Osteoblast (primary cell): ENCODE measurements at regions not wholly inside any gene's neighbourhood (a gene's known extent, or its start where the extent isn't known, plus 50 kb on each side); places are given as distances from the start of the nearest gene placed in this dataset.
"Not testable (repeated sequence)": the region's sequence is repeated elsewhere in the genome, so short reads cannot be mapped to it uniquely, and the experiment has no call there.

ENCODE experiments used
- DNase-seq: peaks from one replicate; pipeline ENCODE4 v3.0.0; 2011; ENCODE audit warnings: low spot score, mixed read lengths; ENCODE audit not compliant: insufficient read length; ENCODE audit errors: missing footprints
- H2AFZ ChIP-seq: 2 replicates; pipeline ENCODE4 v1.6.0; 2011; ENCODE audit warnings: mild to moderate bottlenecking, low read length
- H3K27ac ChIP-seq: 2 replicates; pipeline ENCODE4 v1.5.1; 2011; ENCODE audit warnings: mild to moderate bottlenecking, low read depth, low read length, moderate library complexity
- H3K27me3 ChIP-seq: 2 replicates; pipeline ENCODE4 v1.6.0; 2012; ENCODE audit warnings: mild to moderate bottlenecking, control low read depth, inconsistent platforms, low read length, moderate library complexity; ENCODE audit not compliant: insufficient read depth
- H3K36me3 ChIP-seq: 2 replicates; pipeline ENCODE4 v1.5.1; 2011; ENCODE audit warnings: mild to moderate bottlenecking, low read length, control low read depth, moderate library complexity; ENCODE audit not compliant: insufficient read depth
- H3K4me1 ChIP-seq: 2 replicates; pipeline ENCODE4 v1.5.1; 2011; ENCODE audit warnings: mild to moderate bottlenecking, low read length, control low read depth, moderate library complexity; ENCODE audit not compliant: insufficient read depth
- H3K4me2 ChIP-seq: 2 replicates; pipeline ENCODE4 v1.6.0; 2011; ENCODE audit warnings: mild to moderate bottlenecking, low read length; ENCODE audit not compliant: insufficient read depth
- H3K4me3 ChIP-seq: fragments of 200-600 bp; sonication (generic); 3 replicates; pipeline ENCODE4 v1.5.1; 2012; ENCODE audit warnings: mild to moderate bottlenecking, low read length, inconsistent platforms; ENCODE audit not compliant: insufficient read depth
- H3K79me2 ChIP-seq: 2 replicates; pipeline ENCODE4 v1.6.0; 2012; ENCODE audit warnings: mild to moderate bottlenecking, low read length, control low read depth, inconsistent platforms; ENCODE audit not compliant: insufficient read depth
- H3K9me3 ChIP-seq: 2 replicates; pipeline ENCODE4 v1.5.1; 2011; ENCODE audit warnings: low read depth, low read length, control low read depth
- H4K20me1 ChIP-seq: 2 replicates; pipeline ENCODE4 v1.6.0; 2012; ENCODE audit warnings: mild to moderate bottlenecking, low read length, control low read depth; ENCODE audit not compliant: insufficient read depth
- TF ChIP-seq, protein P1 (sequence below): IDR thresholded peaks from 2 replicates; pipeline ENCODE4 v1.5.1; 2011; ENCODE audit warnings: mild to moderate bottlenecking, low read depth, low read length, moderate library complexity; ENCODE audit errors: extremely low read depth

DNA sequence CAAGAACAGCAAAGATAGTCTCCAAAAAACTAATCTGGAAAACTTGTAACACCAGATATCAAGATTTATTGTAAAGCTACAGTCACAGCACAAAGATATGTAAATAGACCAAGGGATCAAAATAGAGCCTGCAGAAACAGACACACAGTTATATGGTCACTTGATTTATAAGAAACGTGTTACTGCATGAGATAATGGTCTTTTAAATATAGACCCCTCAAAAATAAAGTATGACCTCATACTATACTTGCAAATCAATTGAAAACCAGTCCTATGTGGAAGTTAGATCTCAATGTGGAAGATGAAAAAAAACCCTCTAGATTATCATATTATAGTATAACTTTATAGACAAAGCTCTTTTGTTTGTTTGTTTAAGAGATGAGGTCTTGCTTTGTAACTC is 247.3 kb upstream of the CNR1 start:
- Histone ChIP-seq H3K4me2 (no peak overlapping the region), H3K27me3 (no peaks in the 10 kb centered on the region), H3K79me2 (no peaks in the 10 kb centered on the region), H3K4me3 (no peak overlapping the region), H3K9me3 (no peaks in the 10 kb centered on the region), H3K4me1 (no peaks in the 10 kb centered on the region), H4K20me1 (no peaks in the 10 kb centered on the region), H3K36me3 (no peaks in the 10 kb centered on the region), H2AFZ (no peak overlapping the region), H3K27ac (no peak overlapping the region)
- TF ChIP-seq, protein P1, sequence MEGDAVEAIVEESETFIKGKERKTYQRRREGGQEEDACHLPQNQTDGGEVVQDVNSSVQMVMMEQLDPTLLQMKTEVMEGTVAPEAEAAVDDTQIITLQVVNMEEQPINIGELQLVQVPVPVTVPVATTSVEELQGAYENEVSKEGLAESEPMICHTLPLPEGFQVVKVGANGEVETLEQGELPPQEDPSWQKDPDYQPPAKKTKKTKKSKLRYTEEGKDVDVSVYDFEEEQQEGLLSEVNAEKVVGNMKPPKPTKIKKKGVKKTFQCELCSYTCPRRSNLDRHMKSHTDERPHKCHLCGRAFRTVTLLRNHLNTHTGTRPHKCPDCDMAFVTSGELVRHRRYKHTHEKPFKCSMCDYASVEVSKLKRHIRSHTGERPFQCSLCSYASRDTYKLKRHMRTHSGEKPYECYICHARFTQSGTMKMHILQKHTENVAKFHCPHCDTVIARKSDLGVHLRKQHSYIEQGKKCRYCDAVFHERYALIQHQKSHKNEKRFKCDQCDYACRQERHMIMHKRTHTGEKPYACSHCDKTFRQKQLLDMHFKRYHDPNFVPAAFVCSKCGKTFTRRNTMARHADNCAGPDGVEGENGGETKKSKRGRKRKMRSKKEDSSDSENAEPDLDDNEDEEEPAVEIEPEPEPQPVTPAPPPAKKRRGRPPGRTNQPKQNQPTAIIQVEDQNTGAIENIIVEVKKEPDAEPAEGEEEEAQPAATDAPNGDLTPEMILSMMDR, result no peak
- DNase-seq, result no peak

DNA sequence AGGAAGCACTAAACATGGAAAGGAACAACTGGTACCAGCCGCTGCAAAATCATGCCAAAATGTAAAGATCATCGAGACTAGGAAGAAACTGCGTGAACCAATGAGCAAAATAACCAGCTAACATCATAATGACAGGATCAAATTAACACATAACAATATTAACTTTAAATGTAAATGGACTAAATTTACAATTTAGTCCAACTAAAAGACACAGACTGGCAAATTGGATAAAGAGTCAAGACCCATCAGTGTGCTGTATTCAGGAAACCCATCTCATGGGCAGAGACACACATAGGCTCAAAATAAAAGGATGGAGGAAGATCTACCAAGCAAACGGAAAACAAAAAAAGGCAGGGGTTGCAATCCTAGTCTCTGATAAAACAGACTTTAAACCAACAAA is 242.2 kb upstream of the CNR1 start:
- H3K27ac ChIP-seq, DNase-seq, H3K4me2 ChIP-seq, H2AFZ ChIP-seq, H3K4me1 ChIP-seq, H3K79me2 ChIP-seq, H4K20me1 ChIP-seq, H3K36me3 ChIP-seq, H3K4me3 ChIP-seq, H3K9me3 ChIP-seq, H3K27me3 ChIP-seq: not testable (repeated sequence)

DNA sequence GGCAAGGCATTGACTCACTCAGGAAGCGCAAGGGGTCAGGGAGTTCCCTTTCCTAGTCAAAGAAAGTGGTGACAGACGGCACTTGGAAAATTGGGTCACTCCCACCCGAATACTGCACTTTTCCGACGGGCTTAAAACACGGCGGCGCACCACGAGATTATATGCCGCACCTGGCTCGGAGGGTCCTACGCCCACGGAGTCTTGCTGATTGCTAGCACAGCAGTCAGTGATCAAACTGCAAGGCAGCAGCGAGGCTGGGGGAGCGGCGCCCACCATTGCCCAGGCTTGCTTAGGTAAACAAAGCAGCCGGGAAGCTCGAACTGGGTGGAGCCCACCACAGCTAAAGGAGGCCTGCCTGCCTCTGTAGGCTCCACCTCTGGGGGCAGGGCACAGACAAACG is 240.5 kb upstream of the CNR1 start:
- not testable (repeated sequence) for H3K27ac ChIP-seq, H3K27me3 ChIP-seq, H3K4me3 ChIP-seq, H4K20me1 ChIP-seq, H3K79me2 ChIP-seq, H2AFZ ChIP-seq, H3K9me3 ChIP-seq, H3K4me1 ChIP-seq, H3K36me3 ChIP-seq, H3K4me2 ChIP-seq, DNase-seq

DNA sequence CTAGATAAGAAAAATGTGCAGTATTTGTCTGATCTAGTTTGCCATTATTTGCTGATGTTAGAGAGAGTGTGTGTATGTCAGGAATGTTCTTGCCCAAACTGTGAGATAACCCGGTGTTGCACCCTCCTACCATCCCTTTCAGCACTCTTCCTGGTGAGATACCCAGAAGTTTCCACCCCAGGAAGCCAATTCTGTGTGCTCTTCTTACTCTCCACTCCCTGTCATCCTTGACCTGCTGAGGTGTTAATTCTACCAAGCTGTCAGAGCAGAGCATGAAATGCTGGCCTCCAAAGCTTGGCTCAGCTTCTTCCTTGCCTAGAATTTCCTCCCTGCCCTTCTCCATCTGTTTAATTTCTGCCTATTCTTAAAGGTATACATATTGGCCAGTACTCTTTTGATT is 237.3 kb upstream of the CNR1 start:
- no peak for DNase-seq

DNA sequence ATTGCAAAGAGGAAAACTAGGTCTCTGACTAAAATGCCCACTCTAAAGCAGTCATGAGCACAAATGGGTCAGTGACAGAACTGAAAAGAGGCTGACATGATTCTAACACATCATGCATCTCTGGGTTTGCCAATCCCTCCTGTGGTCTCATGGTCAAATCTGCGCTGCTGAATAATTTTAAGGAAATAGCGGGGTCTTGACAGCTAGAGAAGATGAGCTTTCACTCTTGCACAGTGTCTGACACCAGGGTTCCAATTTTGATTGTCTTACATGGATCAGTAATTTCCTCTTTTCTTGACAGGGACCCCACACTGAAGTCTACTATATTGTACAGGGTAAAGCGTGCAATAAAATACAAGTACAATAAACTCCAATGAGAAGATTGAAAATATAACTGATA is 236.8 kb upstream of the CNR1 start:
- H3K27me3 ChIP-seq, result no peaks in the 10 kb centered on the region
- H2AFZ ChIP-seq, result no peak overlapping the region
- TF ChIP-seq, protein P1, result no peak
- H3K27ac ChIP-seq, result no peak overlapping the region
- H4K20me1 ChIP-seq, result no peaks in the 10 kb centered on the region
- H3K4me3 ChIP-seq, result no peak overlapping the region
- no peak for DNase-seq
- H3K79me2 ChIP-seq, result no peaks in the 10 kb centered on the region
- no peaks in the 10 kb centered on the region for H3K4me1 ChIP-seq
- no peaks in the 10 kb centered on the region for H3K9me3 ChIP-seq
- no peak overlapping the region for H3K4me2 ChIP-seq
- H3K36me3 ChIP-seq, result no peaks in the 10 kb centered on the region

More for the DNA sequence above, 237.3 kb upstream of the CNR1 start:
- H3K27ac ChIP-seq, result no peak overlapping the region
- no peaks in the 10 kb centered on the region for H3K27me3 ChIP-seq
- H4K20me1 ChIP-seq, result no peaks in the 10 kb centered on the region
- H3K36me3 ChIP-seq, result no peaks in the 10 kb centered on the region
- H3K4me3 ChIP-seq, result no peak overlapping the region
- TF ChIP-seq, protein P1, result no peak
- H2AFZ ChIP-seq, result no peak overlapping the region
- H3K79me2 ChIP-seq, result no peaks in the 10 kb centered on the region
- H3K4me1 ChIP-seq, result no peaks in the 10 kb centered on the region
- no peak overlapping the region for H3K4me2 ChIP-seq
- H3K9me3 ChIP-seq, result no peaks in the 10 kb centered on the region

DNA sequence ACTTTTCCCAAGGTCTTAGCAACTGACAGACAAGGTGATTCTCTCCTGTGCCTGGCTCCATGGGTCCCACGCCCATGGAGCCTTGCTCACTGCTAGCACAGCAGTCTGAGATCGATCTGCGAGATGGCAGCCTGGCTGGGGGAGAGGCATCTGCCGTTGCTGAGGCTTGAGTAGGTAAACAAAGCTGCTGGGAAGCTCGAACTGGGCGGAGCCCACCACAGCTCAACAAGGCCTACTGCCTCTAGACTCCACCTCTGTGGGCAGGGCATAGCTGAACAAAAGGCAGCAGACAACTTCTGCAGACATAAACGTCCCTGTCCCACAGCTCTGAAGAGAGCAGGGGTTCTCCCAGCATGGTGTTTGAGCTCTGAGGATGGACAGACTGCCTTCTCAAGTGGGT is 224.9 kb upstream of the CNR1 start:
- H3K9me3 ChIP-seq, H3K27me3 ChIP-seq, H2AFZ ChIP-seq, DNase-seq, H3K4me2 ChIP-seq, H3K79me2 ChIP-seq, H3K4me3 ChIP-seq, H4K20me1 ChIP-seq, H3K36me3 ChIP-seq, H3K4me1 ChIP-seq, H3K27ac ChIP-seq: not testable (repeated sequence)
